MV-4-11 (cell line): ENCODE measurements at regions not wholly inside any gene's neighbourhood (a gene's known extent, or its start where the extent isn't known, plus 50 kb on each side); places are given as distances from the start of the nearest gene placed in this dataset.
A peak's percentile ranks its signal among the peaks of the same experiment; 100 is the strongest.
"Not testable (repeated sequence)": the region's sequence is repeated elsewhere in the genome, so short reads cannot be mapped to it uniquely, and the experiment has no call there.

Experiments
- DNase-seq: peaks from one replicate; lab custom pipeline; 2025; lab: John Stamatoyannopoulos, UW

GRCh38 chr6:81340946-81341345 lies 411.5 kb downstream of the TENT5A start:
- no peak for DNase-seq

DNA sequence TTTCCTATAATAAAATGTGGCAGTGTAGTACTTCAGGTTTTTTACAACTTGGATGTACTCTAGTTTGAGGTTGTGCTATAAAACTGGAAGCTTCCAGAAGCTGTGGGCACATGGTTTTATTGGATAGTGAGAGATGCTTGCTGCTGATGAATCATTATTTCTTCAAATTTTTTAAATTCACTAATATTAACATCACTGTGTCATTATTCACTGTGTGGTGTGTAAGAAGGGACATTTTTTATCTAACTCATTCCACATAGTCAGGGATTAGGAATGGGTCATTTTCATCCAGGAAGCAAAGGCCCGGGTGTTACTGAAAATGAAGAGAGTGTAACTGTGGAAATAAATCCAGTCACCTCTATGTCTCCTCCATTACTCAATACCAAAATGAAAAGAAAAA lies 421.0 kb downstream of the TENT5A start:
- DNase-seq = no peak

DNA sequence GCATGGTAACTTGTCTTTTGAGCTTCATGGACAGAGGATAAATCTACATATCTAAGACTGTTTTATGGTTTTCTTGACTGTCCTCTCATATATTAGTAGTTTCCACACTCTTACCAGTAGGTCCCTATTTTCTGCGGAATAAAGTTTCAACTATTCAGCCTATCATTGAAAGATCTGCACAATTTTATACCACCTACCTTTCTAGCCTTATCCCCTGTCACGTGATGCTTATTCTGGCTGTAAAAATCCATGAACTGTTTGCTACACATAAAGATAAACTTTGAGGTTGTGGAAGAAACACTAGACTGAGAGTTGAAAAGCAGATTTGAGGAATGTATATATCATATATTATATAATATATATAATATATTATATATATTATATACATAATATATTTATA lies 423.8 kb downstream of the TENT5A start:
- no peak for DNase-seq

GRCh38 chr6:81326881-81327561 lies 425.5 kb downstream of the TENT5A start:
- no peak for DNase-seq

GRCh38 chr6:81309811-81310210 lies 442.7 kb downstream of the TENT5A start:
- DNase-seq = no peak

DNA sequence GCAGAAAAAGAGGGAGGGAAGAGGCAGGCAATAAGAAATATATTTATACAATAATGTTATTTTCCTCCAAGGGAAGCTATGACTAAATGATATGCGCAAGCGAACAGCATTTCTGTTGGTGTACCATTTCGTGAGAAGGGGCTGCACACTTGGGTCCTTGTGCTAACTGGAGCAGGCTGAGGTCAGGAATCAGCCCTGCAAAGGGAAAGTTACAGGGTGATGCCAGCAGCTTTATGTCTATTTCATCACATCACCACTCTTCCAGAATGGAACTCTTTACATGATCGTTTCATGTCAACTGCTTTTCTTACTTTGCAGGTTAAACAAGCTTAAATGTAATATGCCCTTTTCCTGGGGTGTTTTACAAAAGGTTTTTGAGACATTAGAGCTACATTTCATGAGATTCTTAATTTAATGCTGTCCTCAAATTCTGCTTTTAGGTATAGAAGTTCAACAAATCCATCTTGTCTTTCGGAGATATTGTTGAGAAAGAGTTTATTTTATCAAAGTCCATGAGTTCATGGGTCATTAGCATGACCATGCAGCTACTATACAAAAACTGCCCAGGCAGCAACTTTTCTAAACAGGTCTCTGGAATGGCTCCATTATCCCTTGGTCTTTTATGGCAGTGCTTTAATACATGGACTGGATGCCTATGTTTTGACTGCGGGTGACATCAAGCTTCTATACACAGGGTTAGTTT lies 443.8 kb downstream of the TENT5A start:
- no peak for DNase-seq

GRCh38 chr6:81307651-81308214 lies 444.7 kb downstream of the TENT5A start:
- DNase-seq = no peak

- DNase-seq = no peak
These were observed 448.0 kb downstream of the TENT5A start for GRCh38 chr6:81304466-81304865.

- no peak for DNase-seq
These were observed 451.5 kb downstream of the TENT5A start for GRCh38 chr6:81300961-81301360.

DNA sequence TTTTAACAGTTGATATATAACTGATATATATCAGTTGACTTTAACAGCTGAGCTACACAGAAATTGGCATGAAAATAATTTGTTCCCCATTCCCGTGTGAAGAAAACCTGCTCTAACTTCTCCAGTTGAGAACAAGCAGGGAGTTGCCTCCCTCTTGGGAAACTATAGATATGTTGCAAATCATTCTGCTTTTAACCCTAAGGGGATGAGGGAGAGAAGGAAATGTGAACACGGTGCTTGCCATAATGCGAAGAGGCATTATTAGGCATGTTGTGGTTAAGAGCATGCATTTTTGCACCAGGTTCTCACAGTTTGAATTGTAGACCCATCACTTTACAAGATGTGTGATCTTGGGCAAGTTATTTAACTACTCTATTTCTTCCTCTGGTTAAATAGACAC lies 453.7 kb downstream of the TENT5A start:
- DNase-seq = no peak

DNA sequence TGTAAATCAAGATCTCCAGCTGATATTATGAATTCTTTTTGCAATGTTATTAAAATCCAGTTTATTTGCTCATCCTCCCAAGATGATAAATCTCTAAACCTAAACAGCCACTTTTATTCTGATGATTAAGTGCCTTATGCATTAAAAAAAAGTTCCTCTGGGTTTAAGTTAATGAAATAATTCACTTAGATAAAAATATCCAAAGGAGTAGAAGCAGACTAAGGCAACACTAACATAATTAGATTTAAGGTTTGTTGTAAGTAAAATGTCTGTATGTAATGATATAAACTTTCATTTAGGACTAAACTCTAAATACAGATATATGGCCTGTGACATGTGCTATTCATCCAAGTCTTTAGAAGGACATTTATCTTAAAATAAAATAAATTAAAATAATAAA lies 457.2 kb downstream of the TENT5A start:
- DNase-seq = no peak

- DNase-seq = no peak
These were observed 458.6 kb downstream of the TENT5A start for GRCh38 chr6:81293896-81294295.

- DNase-seq = no peak
These were observed 463.3 kb downstream of the TENT5A start for GRCh38 chr6:81289229-81289628.

DNA sequence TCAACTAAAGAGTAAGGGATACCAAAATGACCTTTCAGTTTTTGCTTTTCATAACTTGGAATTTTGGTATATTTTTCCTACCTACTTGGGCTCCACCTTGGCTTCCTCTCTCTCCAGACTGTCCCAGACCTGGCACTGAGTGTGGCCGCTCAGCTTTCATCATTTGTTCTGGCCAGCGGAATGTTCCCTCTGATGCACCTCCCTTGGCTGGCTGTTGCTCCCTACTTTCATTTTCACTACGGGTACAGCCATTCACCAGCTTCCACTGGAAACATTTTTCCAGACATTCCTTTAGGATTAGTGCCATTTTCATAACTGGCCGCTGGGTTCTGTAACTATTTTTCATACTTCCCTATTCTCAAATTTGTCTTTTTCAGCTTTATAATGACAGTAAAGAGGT lies 487.4 kb downstream of the TENT5A start:
- no peak for DNase-seq

GRCh38 chr6:81263531-81264168 lies 488.8 kb downstream of the TENT5A start:
- no peak for DNase-seq

DNA sequence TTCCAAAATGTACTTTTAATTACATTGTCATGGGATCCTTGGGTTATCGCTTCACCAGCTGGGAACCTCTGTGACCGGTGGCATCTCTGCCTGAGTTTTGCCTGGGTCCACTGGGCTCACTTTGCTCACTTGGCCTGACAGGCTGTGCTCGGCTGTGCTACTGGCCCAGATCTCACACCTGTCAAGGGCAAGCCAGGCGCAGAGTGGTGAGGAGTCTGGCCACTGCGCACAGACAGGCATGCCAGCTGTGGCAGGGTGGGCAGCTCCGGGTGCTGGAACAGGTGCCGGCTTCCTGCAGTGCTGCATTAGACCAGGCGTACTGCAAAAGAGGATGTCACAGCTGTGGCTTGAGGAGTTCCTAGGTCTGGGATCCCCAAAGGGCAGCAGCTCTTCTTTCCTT lies 489.8 kb downstream of the TENT5A start:
- DNase-seq = no peak

GRCh38 chr6:81256223-81256622 lies 496.3 kb downstream of the TENT5A start:
- DNase-seq = not testable (repeated sequence)

DNA sequence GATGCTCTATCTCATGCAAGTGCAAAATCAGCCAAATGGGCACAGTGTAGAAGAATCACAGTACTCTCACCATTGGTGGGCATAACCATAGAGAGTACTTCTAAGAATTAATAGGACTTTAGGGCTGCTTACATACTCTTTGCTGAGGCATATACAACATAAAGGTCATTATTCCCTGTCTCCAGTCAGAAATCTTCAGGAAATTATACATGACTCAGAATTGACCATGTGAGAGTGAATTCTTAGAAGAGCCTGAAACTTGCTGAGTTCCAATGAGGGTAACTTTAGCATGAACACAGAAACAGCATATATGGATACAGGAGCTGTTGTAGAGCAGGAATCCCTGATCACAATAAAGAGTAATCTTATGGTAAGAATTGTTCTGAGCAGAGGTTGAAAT lies 498.7 kb downstream of the TENT5A start:
- no peak for DNase-seq

- no peak for DNase-seq
These were observed 500.2 kb downstream of the TENT5A start for GRCh38 chr6:81252231-81252630.

DNA sequence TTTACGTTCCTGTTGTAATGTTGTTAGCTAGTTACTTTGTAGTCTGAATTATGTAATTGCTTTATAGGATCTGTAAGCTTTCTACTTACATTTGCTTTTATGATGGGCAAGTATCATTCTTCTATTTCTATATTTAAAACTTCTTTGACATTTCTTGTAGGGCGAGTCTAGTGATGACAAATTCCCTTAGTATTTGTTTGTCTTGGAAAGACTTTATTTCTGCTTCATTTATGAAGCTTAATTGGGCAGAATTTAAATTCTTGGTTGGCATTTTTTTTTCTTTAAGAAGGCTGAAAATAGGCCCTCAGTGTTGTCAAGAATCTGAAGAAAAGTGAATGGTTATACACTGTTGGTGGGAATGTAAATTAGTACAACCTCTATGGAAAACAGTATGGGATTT lies 506.3 kb downstream of the TENT5A start:
- no peak for DNase-seq

DNA sequence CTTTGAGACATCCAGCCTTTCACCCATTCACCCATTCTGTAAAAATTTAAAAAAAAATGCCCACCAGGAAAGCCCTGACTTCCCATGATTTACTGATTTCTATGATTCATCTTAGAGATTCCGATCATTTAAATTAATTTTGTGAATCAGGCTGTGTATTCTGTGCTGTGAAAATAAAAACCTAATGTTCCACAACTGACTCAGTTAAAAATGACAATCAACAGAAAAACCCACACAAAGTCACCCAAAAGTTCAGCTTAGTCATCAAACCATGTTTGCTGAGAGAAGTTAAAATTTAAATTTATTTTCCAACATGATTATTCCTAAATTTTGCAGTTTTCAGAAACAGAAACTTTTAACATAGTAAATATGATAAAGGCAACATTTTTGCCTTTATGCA lies 509.9 kb downstream of the TENT5A start:
- no peak for DNase-seq

GRCh38 chr6:81241126-81242041 lies 511.1 kb downstream of the TENT5A start:
- DNase-seq = peak; percentile 14
